Activated CD4-positive, alpha-beta memory T cell treated with anti-CD3 and anti-CD28 coated beads for 36 hours (primary cell): ENCODE measurements at regions not wholly inside any gene's neighbourhood (a gene's known extent, or its start where the extent isn't known, plus 50 kb on each side); places are given as distances from the start of the nearest gene placed in this dataset.

Experiments used
- CTCF ChIA-PET: fragments of 350-600 bp; sonication (Branson Sonifier 250); formaldehyde crosslinking; loops from one replicate; lab custom pipeline; 2021; ENCODE audit warnings: antibody characterized with exemption, inconsistent platforms; lab: Charles Lee
- POLR2A ChIA-PET: fragments of 350-600 bp; sonication (Branson Sonifier 250); formaldehyde crosslinking; loops from one replicate; lab custom pipeline; 2021; ENCODE audit warnings: antibody characterized with exemption; lab: Charles Lee
- DNase-seq: peaks from one replicate; pipeline ENCODE4 v3.0.0-alpha.2; 2020
- H3K27ac Mint-ChIP-seq: one replicate; pipeline ENCODE4 v1.8.0; 2021; ENCODE audit warnings: mixed read lengths
- H3K27me3 Mint-ChIP-seq: one replicate; pipeline ENCODE4 v1.8.0; 2021; ENCODE audit warnings: mixed read lengths
- H3K36me3 Mint-ChIP-seq: one replicate; pipeline ENCODE4 v1.8.0; 2021; ENCODE audit warnings: mixed read lengths
- H3K4me1 Mint-ChIP-seq: one replicate; pipeline ENCODE4 v1.8.0; 2021; ENCODE audit warnings: low read depth, mixed read lengths
- H3K4me3 Mint-ChIP-seq: one replicate; pipeline ENCODE4 v1.8.0; 2021; ENCODE audit warnings: mild to moderate bottlenecking, mixed read lengths
- H3K9me3 Mint-ChIP-seq: one replicate; pipeline ENCODE4 v1.8.0; 2021; ENCODE audit warnings: mixed read lengths
- intact Hi-C: fragments of 100-400 bp; cut with micrococcal nuclease; formaldehyde crosslinking; loops from one replicate; pipeline ENCODE4 v1.15.1; 2023

GRCh38 chr10:10938676-10939075 is 79.0 kb upstream of the CELF2 start:
- DNase-seq, result no peak
- intact Hi-C loops, result no loop called here
- CTCF ChIA-PET, result no interaction called here
- H3K36me3 Mint-ChIP-seq, result no peaks in the 10 kb centered on the region
- POLR2A ChIA-PET, result no interaction called here
- H3K27ac Mint-ChIP-seq, result no peak overlapping the region
- peaks cover 9% of the 10 kb centered on the region for H3K9me3 Mint-ChIP-seq
- H3K4me1 Mint-ChIP-seq, result no peaks in the 10 kb centered on the region
- H3K27me3 Mint-ChIP-seq, result no peaks in the 10 kb centered on the region
- H3K4me3 Mint-ChIP-seq, result no peak overlapping the region

- Mint-ChIP-seq H3K9me3 (peaks cover 9% of the 10 kb centered on the region), H3K27ac (no peak overlapping the region), H3K4me3 (no peak overlapping the region), H3K27me3 (peaks cover 13% of the 10 kb centered on the region), H3K36me3 (no peaks in the 10 kb centered on the region), H3K4me1 (no peaks in the 10 kb centered on the region)
- ChIA-PET POLR2A (no interaction called here), CTCF (no interaction called here)
- intact Hi-C loops, result no loop called here
- DNase-seq, result no peak
Measured at GRCh38 chr10:10941127-10941730, 76.4 kb upstream of the CELF2 start.

- POLR2A ChIA-PET, result interaction anchor here (0.6 kb wide), 1 partner anchor 90 kb away, joined by 4 read pairs; no protein-coding TSS in a partner anchor
Measured at GRCh38 chr10:10942441-10942840, 75.2 kb upstream of the CELF2 start.

GRCh38 chr10:10946081-10946480 is 71.6 kb upstream of the CELF2 start:
- CTCF ChIA-PET, result no interaction called here
- intact Hi-C loops, result no loop called here

More at GRCh38 chr10:10942441-10942840, 75.2 kb upstream of the CELF2 start:
- intact Hi-C loops, result no loop called here
- CTCF ChIA-PET, result no interaction called here
- no peak overlapping the region for H3K27ac Mint-ChIP-seq
- peaks cover 9% of the 10 kb centered on the region for H3K9me3 Mint-ChIP-seq
- H3K4me3 Mint-ChIP-seq, result no peak overlapping the region
- H3K27me3 Mint-ChIP-seq, result peaks cover 14% of the 10 kb centered on the region
- no peak for DNase-seq
- H3K36me3 Mint-ChIP-seq, result no peaks in the 10 kb centered on the region
- H3K4me1 Mint-ChIP-seq, result no peaks in the 10 kb centered on the region

GRCh38 chr10:10946801-10947200 is 70.9 kb upstream of the CELF2 start:
- POLR2A ChIA-PET, result no interaction called here
- no peaks in the 10 kb centered on the region for H3K36me3 Mint-ChIP-seq
- H3K4me1 Mint-ChIP-seq, result no peaks in the 10 kb centered on the region
- intact Hi-C loops, result no loop called here
- peaks cover 24% of the 10 kb centered on the region for H3K27me3 Mint-ChIP-seq
- no peak overlapping the region for H3K4me3 Mint-ChIP-seq
- CTCF ChIA-PET, result interaction anchor here (0.6 kb wide), 1 partner anchor 805 kb away, joined by 3 read pairs; no protein-coding TSS in a partner anchor
- DNase-seq, result no peak
- H3K27ac Mint-ChIP-seq, result no peak overlapping the region
- H3K9me3 Mint-ChIP-seq, result no peaks in the 10 kb centered on the region

More at GRCh38 chr10:10946081-10946480, 71.6 kb upstream of the CELF2 start:
- H3K9me3 Mint-ChIP-seq, result no peaks in the 10 kb centered on the region
- H3K36me3 Mint-ChIP-seq, result no peaks in the 10 kb centered on the region
- POLR2A ChIA-PET, result no interaction called here
- no peaks in the 10 kb centered on the region for H3K4me1 Mint-ChIP-seq
- no peak for DNase-seq
- H3K27ac Mint-ChIP-seq, result no peak overlapping the region
- H3K4me3 Mint-ChIP-seq, result no peak overlapping the region
- H3K27me3 Mint-ChIP-seq, result peaks cover 23% of the 10 kb centered on the region

- no peak overlapping the region for H3K4me3 Mint-ChIP-seq
- intact Hi-C loops, result no loop called here
- POLR2A ChIA-PET, result no interaction called here
Measured at GRCh38 chr10:10951675-10952074, 66.0 kb upstream of the CELF2 start.

GRCh38 chr10:10952800-10953199 is 64.9 kb upstream of the CELF2 start:
- Mint-ChIP-seq H3K36me3 (no peaks in the 10 kb centered on the region), H3K4me1 (no peaks in the 10 kb centered on the region), H3K4me3 (no peak overlapping the region), H3K9me3 (no peaks in the 10 kb centered on the region), H3K27me3 (peaks cover 16% of the 10 kb centered on the region), H3K27ac (no peak overlapping the region)
- intact Hi-C loops, result no loop called here
- CTCF ChIA-PET, result interaction anchor here (1.1 kb wide), 1 partner anchor 98 kb away, joined by 3 read pairs; no protein-coding TSS in a partner anchor
- POLR2A ChIA-PET, result no interaction called here
- no peak for DNase-seq

More at GRCh38 chr10:10951675-10952074, 66.0 kb upstream of the CELF2 start:
- CTCF ChIA-PET, result interaction anchor here (1.1 kb wide), 1 partner anchor 97 kb away, joined by 3 read pairs; no protein-coding TSS in a partner anchor
- Mint-ChIP-seq H3K4me1 (no peaks in the 10 kb centered on the region), H3K27ac (no peak overlapping the region), H3K27me3 (peaks cover 17% of the 10 kb centered on the region), H3K36me3 (no peaks in the 10 kb centered on the region), H3K9me3 (no peaks in the 10 kb centered on the region)
- DNase-seq, result no peak

GRCh38 chr10:10956681-10957542 is 60.8 kb upstream of the CELF2 start:
- Mint-ChIP-seq H3K4me3 (no peak overlapping the region), H3K36me3 (no peaks in the 10 kb centered on the region), H3K27ac (no peak overlapping the region), H3K4me1 (peaks cover 7% of the 10 kb centered on the region), H3K9me3 (no peaks in the 10 kb centered on the region), H3K27me3 (peaks cover 14% of the 10 kb centered on the region)
- intact Hi-C loops, result loop anchor here (5.0 kb wide), 1 partner anchor 50 kb away; no protein-coding TSS in a partner anchor
- DNase-seq, result no peak
- ChIA-PET CTCF (no interaction called here), POLR2A (no interaction called here)

GRCh38 chr10:10958041-10958440 is 59.6 kb upstream of the CELF2 start:
- Mint-ChIP-seq H3K27ac (no peak overlapping the region), H3K9me3 (no peaks in the 10 kb centered on the region), H3K4me3 (no peak overlapping the region), H3K27me3 (peaks cover 14% of the 10 kb centered on the region), H3K36me3 (no peaks in the 10 kb centered on the region), H3K4me1 (peaks cover 7% of the 10 kb centered on the region)
- CTCF ChIA-PET, result no interaction called here
- POLR2A ChIA-PET, result interaction anchor here (0.6 kb wide), 1 partner anchor 8 kb away, joined by 4 read pairs; no protein-coding TSS in a partner anchor
- intact Hi-C loops, result loop anchor here (5.0 kb wide), 1 partner anchor 49 kb away; no protein-coding TSS in a partner anchor
- no peak for DNase-seq

- no peak for DNase-seq
- peaks cover 12% of the 10 kb centered on the region for H3K27me3 Mint-ChIP-seq
- H3K4me1 Mint-ChIP-seq, result peaks cover 7% of the 10 kb centered on the region
- intact Hi-C loops, result loop anchor here (5.0 kb wide), 1 partner anchor 48 kb away; no protein-coding TSS in a partner anchor
- no peaks in the 10 kb centered on the region for H3K36me3 Mint-ChIP-seq
- no peaks in the 10 kb centered on the region for H3K9me3 Mint-ChIP-seq
- H3K27ac Mint-ChIP-seq, result no peak overlapping the region
- POLR2A ChIA-PET, result no interaction called here
- CTCF ChIA-PET, result no interaction called here
- no peak overlapping the region for H3K4me3 Mint-ChIP-seq
Measured at GRCh38 chr10:10959666-10960065, 58.0 kb upstream of the CELF2 start.

- no peaks in the 10 kb centered on the region for H3K36me3 Mint-ChIP-seq
- H3K4me3 Mint-ChIP-seq, result no peak overlapping the region
- no peak for DNase-seq
- ChIA-PET CTCF (no interaction called here), POLR2A (no interaction called here)
- intact Hi-C loops, result no loop called here
- H3K27ac Mint-ChIP-seq, result no peak overlapping the region
- H3K4me1 Mint-ChIP-seq, result peaks cover 7% of the 10 kb centered on the region
- H3K9me3 Mint-ChIP-seq, result no peaks in the 10 kb centered on the region
- H3K27me3 Mint-ChIP-seq, result peaks cover 9% of the 10 kb centered on the region
Measured at GRCh38 chr10:10960534-10960933, 57.1 kb upstream of the CELF2 start.

- no peaks in the 10 kb centered on the region for H3K36me3 Mint-ChIP-seq
- peaks cover 9% of the 10 kb centered on the region for H3K27me3 Mint-ChIP-seq
- no peak overlapping the region for H3K27ac Mint-ChIP-seq
- ChIA-PET POLR2A (no interaction called here), CTCF (no interaction called here)
- no peaks in the 10 kb centered on the region for H3K9me3 Mint-ChIP-seq
- intact Hi-C loops, result no loop called here
- DNase-seq, result no peak
- peaks cover 7% of the 10 kb centered on the region for H3K4me1 Mint-ChIP-seq
- H3K4me3 Mint-ChIP-seq, result no peak overlapping the region
Measured at GRCh38 chr10:10961072-10961471, 56.6 kb upstream of the CELF2 start.
